Neural cell (in vitro differentiated cells): ENCODE measurements at regions not wholly inside any gene's neighbourhood (a gene's known extent, or its start where the extent isn't known, plus 50 kb on each side); places are given as distances from the start of the nearest gene placed in this dataset.

ENCODE experiments used
- H2AFZ ChIP-seq: fragments of 200-600, 300-800 bp; sonication (generic), shearing (Covaris generic); 2 replicates; pipeline ENCODE4 v1.6.0; 2014; ENCODE audit warnings: low read depth, mild to moderate bottlenecking, antibody characterized with exemption, low read length, moderate library complexity
- H3F3A ChIP-seq: fragments of 200-600 bp; shearing (Covaris generic); 2 replicates; pipeline ENCODE4 v1.6.1; 2016; ENCODE audit warnings: mild to moderate bottlenecking, moderate library complexity, mixed read lengths, antibody characterized with exemption, low read length; ENCODE audit not compliant: insufficient read depth, poor library complexity, severe bottlenecking
- H3K27ac ChIP-seq: fragments of 200-600, 300-800 bp; sonication (generic), shearing (Covaris generic); 2 replicates; pipeline ENCODE4 v1.5.1; 2014; ENCODE audit warnings: mild to moderate bottlenecking, low read length, moderate library complexity
- H3K27me3 ChIP-seq: fragments of 300-800, 200-600 bp; sonication (generic), shearing (Covaris generic); 2 replicates; pipeline ENCODE4 v1.6.0; 2014; ENCODE audit warnings: mild to moderate bottlenecking, low read depth, low read length, moderate library complexity; ENCODE audit not compliant: insufficient read depth
- H3K36me3 ChIP-seq: fragments of 300-800, 200-600 bp; sonication (generic), shearing (Covaris generic); 2 replicates; pipeline ENCODE4 v1.5.1; 2014; ENCODE audit warnings: mild to moderate bottlenecking, antibody characterized with exemption, low read length, moderate library complexity; ENCODE audit not compliant: insufficient read depth
- H3K4me2 ChIP-seq: fragments of 300-800, 200-600 bp; sonication (generic), shearing (Covaris generic); 2 replicates; pipeline ENCODE4 v1.6.0; 2014; ENCODE audit warnings: mild to moderate bottlenecking, low read length
- H3K4me3 ChIP-seq: fragments of 300-800, 200-600 bp; sonication (generic), shearing (Covaris generic); 2 replicates; pipeline ENCODE4 v1.5.1; 2014; ENCODE audit warnings: mild to moderate bottlenecking, low read length, moderate library complexity
- H3K79me2 ChIP-seq: fragments of 200-600 bp; shearing (Covaris generic); replicated peaks from 2 replicates; pipeline ENCODE4 v1.6.0; 2014; ENCODE audit warnings: mild to moderate bottlenecking, low read length, moderate library complexity; ENCODE audit not compliant: insufficient read depth
- H3K9ac ChIP-seq: fragments of 300-800, 200-600 bp; sonication (generic), shearing (Covaris generic); 2 replicates; pipeline ENCODE4 v1.6.1; 2016; ENCODE audit warnings: mild to moderate bottlenecking, low read length, mixed read lengths
- H3K9me2 ChIP-seq: fragments of 200-600 bp; shearing (Covaris generic); 2 replicates; pipeline ENCODE4 v1.6.1; 2016; ENCODE audit warnings: mild to moderate bottlenecking, low read length, mixed read lengths; ENCODE audit not compliant: insufficient read depth
- H3K9me3 ChIP-seq: fragments of 200-600, 300-800 bp; sonication (generic), shearing (Covaris generic); 2 replicates; pipeline ENCODE4 v1.6.1; 2016; ENCODE audit warnings: mild to moderate bottlenecking, mixed run types, low read length, moderate library complexity, mixed read lengths
- H4K20me1 ChIP-seq: fragments of 200-600 bp; shearing (Covaris generic); 2 replicates; pipeline ENCODE4 v1.6.1; 2016; ENCODE audit warnings: mild to moderate bottlenecking, mixed run types; ENCODE audit not compliant: insufficient read depth
- CTCF ChIP-seq: fragments of 450-650 bp; IDR thresholded peaks from 2 replicates; pipeline ENCODE4 v1.5.1; 2014; ENCODE audit warnings: antibody characterized with exemption, mild to moderate bottlenecking, moderate library complexity; ENCODE audit not compliant: poor library complexity, severe bottlenecking
- EP300 ChIP-seq: fragments of 450-650 bp; conservative IDR thresholded peaks from 2 replicates; pipeline ENCODE4 v1.6.1; 2014; ENCODE audit warnings: antibody characterized with exemption, mild to moderate bottlenecking, moderate library complexity; ENCODE audit not compliant: poor library complexity, severe bottlenecking
- EZH2 ChIP-seq: fragments of 200-600, 300-800 bp; shearing (Covaris generic), sonication (generic); IDR thresholded peaks from 2 replicates; pipeline ENCODE4 v1.6.1; 2014; ENCODE audit warnings: antibody characterized with exemption, low read length, borderline replicate concordance, mild to moderate bottlenecking; ENCODE audit not compliant: insufficient read depth, poor library complexity, severe bottlenecking
- MXI1 ChIP-seq: fragments of 450-650 bp; conservative IDR thresholded peaks from 2 replicates; pipeline ENCODE4 v1.6.1; 2014; ENCODE audit warnings: antibody characterized with exemption, mild to moderate bottlenecking; ENCODE audit not compliant: poor library complexity, severe bottlenecking
- POLR2AphosphoS5 ChIP-seq: IDR thresholded peaks from 2 replicates; pipeline ENCODE4 v1.6.1; 2012
- RAD21 ChIP-seq: fragments of 450-650 bp; conservative IDR thresholded peaks from 2 replicates; pipeline ENCODE4 v1.6.1; 2014; ENCODE audit warnings: antibody characterized with exemption, mild to moderate bottlenecking, moderate library complexity
- REST ChIP-seq: IDR thresholded peaks from 2 replicates; pipeline ENCODE4 v1.6.1; 2012; ENCODE audit warnings: borderline replicate concordance
- SMC3 ChIP-seq: fragments of 450-650 bp; conservative IDR thresholded peaks from 2 replicates; pipeline ENCODE4 v1.6.1; 2014; ENCODE audit warnings: antibody characterized with exemption, mild to moderate bottlenecking, moderate library complexity; ENCODE audit not compliant: poor library complexity
- TAF1 ChIP-seq: IDR thresholded peaks from 2 replicates; pipeline ENCODE4 v1.6.1; 2012; ENCODE audit warnings: low read depth

GRCh38 chr17:62309396-62309795, 71.0 kb upstream of the EFCAB3 start:
- Histone ChIP-seq H3K4me3 (no peak overlapping the region), H3F3A (no peaks in the 10 kb centered on the region)

GRCh38 chr17:62307196-62307595, 73.2 kb upstream of the EFCAB3 start:
- no peaks in the 10 kb centered on the region for H3K9me2 ChIP-seq
- no peak overlapping the region for H3K4me3 ChIP-seq
- no peaks in the 10 kb centered on the region for H3K9me3 ChIP-seq
- no peak overlapping the region for H3K9ac ChIP-seq
- H3K36me3 ChIP-seq = no peaks in the 10 kb centered on the region
- no peak overlapping the region for H2AFZ ChIP-seq
- H3K27me3 ChIP-seq = no peaks in the 10 kb centered on the region
- H3K79me2 ChIP-seq = no peaks in the 10 kb centered on the region
- H3K27ac ChIP-seq = no peak overlapping the region
- no peak overlapping the region for H3K4me2 ChIP-seq
- no peaks in the 10 kb centered on the region for H4K20me1 ChIP-seq
- no peaks in the 10 kb centered on the region for H3F3A ChIP-seq
- TF ChIP-seq CTCF (no peak), MXI1 (no peak), REST (no peak), EZH2 (no peak), SMC3 (no peak), EP300 (no peak)

More at GRCh38 chr17:62309396-62309795, 71.0 kb upstream of the EFCAB3 start:
- Histone ChIP-seq H3K27ac (no peak overlapping the region), H2AFZ (no peak overlapping the region), H3K9me2 (no peaks in the 10 kb centered on the region), H3K36me3 (no peaks in the 10 kb centered on the region), H3K9me3 (no peaks in the 10 kb centered on the region), H3K79me2 (no peaks in the 10 kb centered on the region), H3K4me2 (no peak overlapping the region), H3K9ac (no peak overlapping the region), H4K20me1 (no peaks in the 10 kb centered on the region), H3K27me3 (no peaks in the 10 kb centered on the region)
- TF ChIP-seq EP300 (no peak), MXI1 (no peak), RAD21 (no peak), CTCF (no peak), SMC3 (no peak), REST (no peak), EZH2 (no peak), POLR2AphosphoS5 (no peak), TAF1 (no peak)
